Brain microvascular endothelial cell (primary cell): ENCODE measurements at regions not wholly inside any gene's neighbourhood (a gene's known extent, or its start where the extent isn't known, plus 50 kb on each side); places are given as distances from the start of the nearest gene placed in this dataset.
"Not testable (repeated sequence)": the region's sequence is repeated elsewhere in the genome, so short reads cannot be mapped to it uniquely, and the experiment has no call there.

Experiments used
- DNase-seq: peaks from one replicate; pipeline ENCODE4 v3.0.0-alpha.2; 2020
- H3K27ac ChIP-seq: fragments of 250-450 bp; sonication (Bioruptor Pico); 2 replicates; pipeline ENCODE4 v1.5.1; 2020; ENCODE audit warnings: mild to moderate bottlenecking, moderate library complexity
- H3K27me3 ChIP-seq: fragments of 250-450 bp; sonication (Bioruptor Pico); replicated peaks from 2 replicates; pipeline ENCODE4 v1.5.1; 2020; ENCODE audit warnings: mild to moderate bottlenecking
- H3K36me3 ChIP-seq: fragments of 250-450 bp; sonication (Bioruptor Pico); replicated peaks from 2 replicates; pipeline ENCODE4 v1.5.1; 2020; ENCODE audit warnings: mild to moderate bottlenecking
- H3K4me3 ChIP-seq: 2 replicates; pipeline ENCODE4 v1.5.1; 2011; ENCODE audit warnings: low read depth, mild to moderate bottlenecking, control low read depth, low read length, moderate library complexity
- CTCF ChIP-seq: IDR thresholded peaks from 2 replicates; pipeline ENCODE4 v1.5.1; 2011; ENCODE audit warnings: low read depth, mild to moderate bottlenecking, moderate library complexity, low read length, control low read depth, inconsistent platforms; ENCODE audit errors: missing control alignments
- in situ Hi-C: cut with HindIII; loops from 2 replicates; pipeline ENCODE4 v1.10.0; 2017; ENCODE audit warnings: low sequenced_read_pairs, low pct_ligation_motif_present

GRCh38 chr10:90028312-90028711 is 326.9 kb downstream of the KIF20B start:
- H3K4me3 ChIP-seq: no peak overlapping the region
- H3K27ac ChIP-seq: no peak overlapping the region
- no peaks in the 10 kb centered on the region for H3K27me3 ChIP-seq
- in situ Hi-C loops: no loop called here
- H3K36me3 ChIP-seq: no peaks in the 10 kb centered on the region
- no peak for TF ChIP-seq CTCF
- DNase-seq: no peak

GRCh38 chr10:90031776-90032175 is 330.4 kb downstream of the KIF20B start:
- no peaks in the 10 kb centered on the region for H3K27me3 ChIP-seq
- TF ChIP-seq CTCF: no peak
- H3K27ac ChIP-seq: no peak overlapping the region
- in situ Hi-C loops: no loop called here
- DNase-seq: no peak
- H3K36me3 ChIP-seq: no peaks in the 10 kb centered on the region
- no peak overlapping the region for H3K4me3 ChIP-seq

GRCh38 chr10:90032519-90032918 is 331.1 kb downstream of the KIF20B start:
- in situ Hi-C loops: no loop called here
- H3K4me3 ChIP-seq: no peak overlapping the region
- H3K27me3 ChIP-seq: no peaks in the 10 kb centered on the region
- no peak for DNase-seq
- H3K36me3 ChIP-seq: no peaks in the 10 kb centered on the region
- no peak for TF ChIP-seq CTCF
- H3K27ac ChIP-seq: no peak overlapping the region

- H3K4me3 ChIP-seq, DNase-seq, H3K27me3 ChIP-seq, H3K27ac ChIP-seq, H3K36me3 ChIP-seq, in situ Hi-C loops: not testable (repeated sequence)
Observed at GRCh38 chr10:90034862-90035261, 333.5 kb downstream of the KIF20B start.

- Histone ChIP-seq H3K36me3 (no peaks in the 10 kb centered on the region), H3K27ac (no peak overlapping the region), H3K27me3 (no peaks in the 10 kb centered on the region), H3K4me3 (no peak overlapping the region)
- no peak for TF ChIP-seq CTCF
- no peak for DNase-seq
- in situ Hi-C loops: no loop called here
Observed at GRCh38 chr10:90041585-90041984, 340.2 kb downstream of the KIF20B start.

- Histone ChIP-seq H3K27ac (no peak overlapping the region), H3K27me3 (no peaks in the 10 kb centered on the region), H3K36me3 (no peaks in the 10 kb centered on the region), H3K4me3 (no peak overlapping the region)
- no peak for DNase-seq
- in situ Hi-C loops: no loop called here
- TF ChIP-seq CTCF: no peak
Observed at GRCh38 chr10:90042075-90042474, 340.7 kb downstream of the KIF20B start.

GRCh38 chr10:90047243-90047729 is 345.9 kb downstream of the KIF20B start:
- Histone ChIP-seq H3K27me3 (no peaks in the 10 kb centered on the region), H3K36me3 (no peaks in the 10 kb centered on the region), H3K4me3 (no peak overlapping the region), H3K27ac (no peak overlapping the region)
- no peak for TF ChIP-seq CTCF
- in situ Hi-C loops: no loop called here
- DNase-seq: no peak
